GM06990 (cell line): ENCODE measurements at regions not wholly inside any gene's neighbourhood (a gene's known extent, or its start where the extent isn't known, plus 50 kb on each side); places are given as distances from the start of the nearest gene placed in this dataset.

Source experiments
- DNase-seq: peaks from one replicate; pipeline ENCODE4 v3.0.0-alpha.2; 2011; ENCODE audit not compliant: insufficient read length; ENCODE audit errors: extremely low read depth
- H3K27me3 ChIP-seq: replicated peaks from 2 replicates; pipeline ENCODE4 v1.6.0; 2011; ENCODE audit warnings: low read length; ENCODE audit not compliant: control insufficient read depth, insufficient read depth
- H3K36me3 ChIP-seq: 2 replicates; pipeline ENCODE4 v1.5.1; 2011; ENCODE audit warnings: low read length; ENCODE audit not compliant: control insufficient read depth, insufficient read depth
- H3K4me3 ChIP-seq: replicated peaks from 2 replicates; pipeline ENCODE4 v1.5.1; 2011; ENCODE audit warnings: low read depth, mild to moderate bottlenecking, control low read depth, low read length
- CTCF ChIP-seq: IDR thresholded peaks from 2 replicates; pipeline ENCODE4 v1.5.1; 2011; ENCODE audit warnings: low read length, control low read depth, mild to moderate bottlenecking, inconsistent platforms; ENCODE audit not compliant: insufficient read depth, poor library complexity, severe bottlenecking

- Histone ChIP-seq H3K27me3 (no peaks in the 10 kb centered on the region), H3K4me3 (no peak overlapping the region), H3K36me3 (no peaks in the 10 kb centered on the region)
- no peak for DNase-seq
- TF ChIP-seq CTCF = no peak
Measured at GRCh38 chr18:78830161-78830560, 149.5 kb upstream of the SALL3 start.

GRCh38 chr18:78830826-78831225 is 148.8 kb upstream of the SALL3 start:
- no peak for TF ChIP-seq CTCF
- no peak for DNase-seq
- H3K27me3 ChIP-seq = no peaks in the 10 kb centered on the region
- no peak overlapping the region for H3K4me3 ChIP-seq
- no peaks in the 10 kb centered on the region for H3K36me3 ChIP-seq

GRCh38 chr18:78831603-78832002 is 148.0 kb upstream of the SALL3 start:
- no peaks in the 10 kb centered on the region for H3K27me3 ChIP-seq

GRCh38 chr18:78833833-78834232 is 145.8 kb upstream of the SALL3 start:
- no peaks in the 10 kb centered on the region for H3K27me3 ChIP-seq
- H3K4me3 ChIP-seq = no peak overlapping the region
- TF ChIP-seq CTCF = no peak
- H3K36me3 ChIP-seq = no peaks in the 10 kb centered on the region
- DNase-seq = no peak

More at GRCh38 chr18:78831603-78832002, 148.0 kb upstream of the SALL3 start:
- DNase-seq = no peak
- TF ChIP-seq CTCF = no peak
- H3K36me3 ChIP-seq = no peaks in the 10 kb centered on the region
- H3K4me3 ChIP-seq = no peak overlapping the region

GRCh38 chr18:78836838-78837237 is 142.8 kb upstream of the SALL3 start:
- no peak for DNase-seq
- no peaks in the 10 kb centered on the region for H3K27me3 ChIP-seq

More at GRCh38 chr18:78836838-78837237, 142.8 kb upstream of the SALL3 start:
- TF ChIP-seq CTCF = no peak
- Histone ChIP-seq H3K4me3 (no peak overlapping the region), H3K36me3 (no peaks in the 10 kb centered on the region)
